ENCODE measurements at regions not wholly inside any gene's neighbourhood (a gene's known extent, or its start where the extent isn't known, plus 50 kb on each side); places are given as distances from the start of the nearest gene placed in this dataset.

- no peak for TF ChIP-seq REST (IDR thresholded peaks at IDR 0.05)
Observed at GRCh38 chr1:29719253-29719652, 482.9 kb downstream of the PTPRU start (continued).

- H3K4me1 ChIP-seq (ENCODE audit: control insufficient read depth in 4 of 4, insufficient read depth in 4 of 4, low read length in 3 of 4) = no peaks in the 10 kb centered on the region
- DNase-seq (ENCODE audit: low spot score) = no peak
- TF ChIP-seq SP1 (IDR thresholded peaks at IDR 0.05) = no peak
- no peak for TF ChIP-seq JUND (IDR thresholded peaks at IDR 0.05)
- TF ChIP-seq HNF4G (IDR thresholded peaks at IDR 0.05) = no peak
- TF ChIP-seq RXRA (IDR thresholded peaks at IDR 0.05) = no peak
- TF ChIP-seq ZBTB33 (IDR thresholded peaks at IDR 0.05) = no peak
- H3K9ac ChIP-seq (ENCODE audit: low read depth in 1 of 2, low read length in 2 of 2) = no peak overlapping the region
- H3K4me3 ChIP-seq (ENCODE audit: low read depth in 1 of 3, low read length in 3 of 3) = no peak overlapping the region
- peaks cover 5 to 21% (median 13%) of the 10 kb centered on the region in 4 donors for H3K9me3 ChIP-seq (ENCODE audit: control insufficient read depth in 4 of 4, low read length in 3 of 4)
- H3K27ac ChIP-seq (ENCODE audit: low read depth in 1 of 2, low read length in 2 of 2) = no peak overlapping the region
- no peaks in the 10 kb centered on the region for H3K36me3 ChIP-seq (ENCODE audit: control insufficient read depth in 4 of 4, insufficient read depth in 3 of 4, low read depth in 1 of 4, low read length in 3 of 4)
- peaks cover 0 to 3% (median 0%) of the 10 kb centered on the region in 4 donors for H3K27me3 ChIP-seq (ENCODE audit: control insufficient read depth in 4 of 4, insufficient read depth in 4 of 4, low read length in 3 of 4)
Observed at GRCh38 chr1:29718791-29719190, 482.5 kb downstream of the PTPRU start.

- no peak overlapping the region for H3K4me3 ChIP-seq (ENCODE audit: low read depth in 1 of 3, low read length in 3 of 3)
- no peaks in the 10 kb centered on the region for H3K4me1 ChIP-seq (ENCODE audit: control insufficient read depth in 4 of 4, insufficient read depth in 4 of 4, low read length in 3 of 4)
- no peaks in the 10 kb centered on the region for H3K36me3 ChIP-seq (ENCODE audit: control insufficient read depth in 4 of 4, insufficient read depth in 3 of 4, low read depth in 1 of 4, low read length in 3 of 4)
- peaks cover 0 to 3% (median 0%) of the 10 kb centered on the region in 4 donors for H3K27me3 ChIP-seq (ENCODE audit: control insufficient read depth in 4 of 4, insufficient read depth in 4 of 4, low read length in 3 of 4)
- no peak overlapping the region for H3K27ac ChIP-seq (ENCODE audit: low read depth in 1 of 2, low read length in 2 of 2)
- 63% methylated on average over 6 of the region's 6 CpGs for WGBS
- H3K9me3 ChIP-seq (ENCODE audit: control insufficient read depth in 4 of 4, low read length in 3 of 4) = peaks cover 0 to 4% (median under 1%) of the 10 kb centered on the region in 4 donors
- DNase-seq (ENCODE audit: low spot score) = no peak
- no peak overlapping the region for H3K9ac ChIP-seq (ENCODE audit: low read depth in 1 of 2, low read length in 2 of 2)
- TF ChIP-seq HNF4A (conservative IDR thresholded peaks at IDR 0.05) (no peak), NR2F2 (IDR thresholded peaks at IDR 0.05) (no peak), ZBTB33 (IDR thresholded peaks at IDR 0.05) (no peak), RXRA (IDR thresholded peaks at IDR 0.05) (no peak), EGR1 (IDR thresholded peaks at IDR 0.05; ENCODE audit: low read depth in 2 of 2) (no peak), MAX (IDR thresholded peaks at IDR 0.05) (no peak), FOXA1 (IDR thresholded peaks at IDR 0.05) (no peak), JUND (IDR thresholded peaks at IDR 0.05) (no peak), REST (IDR thresholded peaks at IDR 0.05) (no peak), SP1 (IDR thresholded peaks at IDR 0.05) (no peak), ATF3 (IDR thresholded peaks at IDR 0.05) (no peak), GABPA (IDR thresholded peaks at IDR 0.05 in 1 of 2, conservative IDR thresholded peaks at IDR 0.05 in 1 of 2) (no peak), RAD21 (IDR thresholded peaks at IDR 0.05) (no peak), TAF1 (conservative IDR thresholded peaks at IDR 0.05) (no peak), YY1 (IDR thresholded peaks at IDR 0.05) (no peak), HNF4G (IDR thresholded peaks at IDR 0.05) (no peak), CTCF (IDR thresholded peaks at IDR 0.05; ENCODE audit: low read depth, low read length, missing input control) (no peak)
Observed at GRCh38 chr1:29716306-29716705, 480.0 kb downstream of the PTPRU start.
